Kidney (tissue), 13 donors: ENCODE measurements at regions not wholly inside any gene's neighbourhood (a gene's known extent, or its start where the extent isn't known, plus 50 kb on each side); places are given as distances from the start of the nearest gene placed in this dataset.

Experiments used
- DNase-seq, 5 donors: peaks; one replicate each; pipeline ENCODE4 v3.0.0-alpha.2; 2013 to 2020
- FAIRE-seq: peaks from 2 replicates; lab custom pipeline; 2012; peaks lifted over from hg19 to GRCh38; lab: Jason Lieb, UNC
- H3K27ac ChIP-seq, 2 donors: one replicate each; pipeline ENCODE4 v1.7.0; 2013; ENCODE audit warnings: low read depth in 2 of 2, low read length in 2 of 2, inconsistent platforms in 1 of 2
- H3K27me3 ChIP-seq: one replicate; pipeline ENCODE4 v1.7.1; 2013; ENCODE audit warnings: low read length, inconsistent platforms; ENCODE audit not compliant: control insufficient read depth, insufficient read depth
- H3K36me3 ChIP-seq, 3 donors: one replicate each; pipeline versions ENCODE4 v1.7.0 to v1.7.1; 2013; ENCODE audit warnings: low read length in 3 of 3, control low read depth in 1 of 3, inconsistent platforms in 1 of 3; ENCODE audit not compliant: insufficient read depth in 3 of 3, control insufficient read depth in 2 of 3
- H3K4me1 ChIP-seq, 3 donors: one replicate each; pipeline versions ENCODE4 v1.7.0 to v1.7.1; 2013; ENCODE audit warnings: low read length in 3 of 3, inconsistent platforms in 1 of 3, low read depth in 1 of 3; ENCODE audit not compliant: control insufficient read depth in 2 of 3, insufficient read depth in 2 of 3
- H3K4me3 ChIP-seq, 3 donors: one replicate each; pipeline versions ENCODE4 v1.7.0 to v1.8.1; 2013; ENCODE audit warnings: low read length in 3 of 3, control low read depth in 1 of 3, inconsistent platforms in 1 of 3
- H3K9ac ChIP-seq, 3 donors: one replicate each; pipeline versions ENCODE4 v1.7.0 to v1.7.1; 2013; ENCODE audit warnings: low read length in 3 of 3, control low read depth in 1 of 3, inconsistent platforms in 1 of 3
- H3K9me3 ChIP-seq, 3 donors: one replicate each; pipeline versions ENCODE4 v1.7.0 to v1.7.1; 2013; ENCODE audit warnings: low read length in 3 of 3, control low read depth in 1 of 3, inconsistent platforms in 1 of 3; ENCODE audit not compliant: control insufficient read depth in 2 of 3, insufficient read depth in 1 of 3
- CTCF ChIP-seq: IDR thresholded peaks from 3 replicates; pipeline ENCODE4 v1.5.1; 2012; ENCODE audit warnings: mild to moderate bottlenecking, moderate library complexity, borderline replicate concordance; ENCODE audit not compliant: insufficient read depth; ENCODE audit errors: extremely low read depth
- intact Hi-C: fragments of 100-400 bp; cut with DNase I; formaldehyde crosslinking; loops from one replicate; pipeline ENCODE4 v1.11.1; 2022
- donor health status: control.
- donor health status: control.
- donor health status: control.
- donor health status: control.
- donor health status: control.
- donor health status: DM: yes; HTN: yes; CAD: no.
- donor health status: Normal renal cell carcinoma (clear cell type).

- H3K4me1 ChIP-seq, result no peaks in the 10 kb centered on the region
- no peaks in the 10 kb centered on the region for H3K9me3 ChIP-seq
- H3K9ac ChIP-seq, result no peak overlapping the region
- no peak for DNase-seq
- H3K27me3 ChIP-seq, result no peaks in the 10 kb centered on the region
- no peak overlapping the region for H3K27ac ChIP-seq
- no peak overlapping the region for H3K4me3 ChIP-seq
- TF ChIP-seq CTCF, result no peak
- FAIRE-seq, result no peak
- no peaks in the 10 kb centered on the region for H3K36me3 ChIP-seq
- intact Hi-C loops, result no loop called here
These were observed 137.7 kb upstream of the TMEM108 start for GRCh38 chr3:132900481-132900880.

- DNase-seq, result no peak
- no peak for TF ChIP-seq CTCF
- intact Hi-C loops, result no loop called here
- no peak overlapping the region for H3K9ac ChIP-seq
- H3K36me3 ChIP-seq, result no peaks in the 10 kb centered on the region
- no peaks in the 10 kb centered on the region for H3K9me3 ChIP-seq
- no peak for FAIRE-seq
- no peaks in the 10 kb centered on the region for H3K4me1 ChIP-seq
- no peaks in the 10 kb centered on the region for H3K27me3 ChIP-seq
- no peak overlapping the region for H3K4me3 ChIP-seq
- no peak overlapping the region for H3K27ac ChIP-seq
These were observed 140.1 kb upstream of the TMEM108 start for GRCh38 chr3:132898141-132898540.

GRCh38 chr3:132892956-132893355 lies 145.2 kb upstream of the TMEM108 start:
- intact Hi-C loops, result no loop called here
- no peaks in the 10 kb centered on the region for H3K4me1 ChIP-seq

More at GRCh38 chr3:132892956-132893355, 145.2 kb upstream of the TMEM108 start:
- H3K9ac ChIP-seq, result no peak overlapping the region
- H3K9me3 ChIP-seq, result no peaks in the 10 kb centered on the region
- no peak for DNase-seq
- no peak overlapping the region for H3K27ac ChIP-seq
- no peak for FAIRE-seq
- H3K36me3 ChIP-seq, result no peaks in the 10 kb centered on the region
- TF ChIP-seq CTCF, result no peak
- H3K4me3 ChIP-seq, result no peak overlapping the region
- no peaks in the 10 kb centered on the region for H3K27me3 ChIP-seq
